H1 (cell line): ENCODE measurements at regions not wholly inside any gene's neighbourhood (a gene's known extent, or its start where the extent isn't known, plus 50 kb on each side); places are given as distances from the start of the nearest gene placed in this dataset.

Experiments
- EZH2 ChIP-seq: fragments of 200-600 bp; sonication (generic); IDR thresholded peaks from 2 replicates; pipeline ENCODE4 v1.7.1; 2012; ENCODE audit warnings: low read depth, mild to moderate bottlenecking, moderate library complexity, low read length, inconsistent platforms; ENCODE audit not compliant: severe bottlenecking
- KDM4A ChIP-seq: IDR thresholded peaks from one replicate; pipeline ENCODE4 v1.7.1; 2012; ENCODE audit warnings: low read depth, mild to moderate bottlenecking, moderate library complexity, low read length, inconsistent platforms; ENCODE audit not compliant: severe bottlenecking
- NRF1 ChIP-seq: IDR thresholded peaks from 2 replicates; pipeline ENCODE4 v1.6.1; 2011; ENCODE audit warnings: mild to moderate bottlenecking, low read depth, low read length, improper control_type of control experiment
- RXRA ChIP-seq: IDR thresholded peaks from 2 replicates; pipeline ENCODE4 v1.6.1; 2011; ENCODE audit warnings: low read depth, mild to moderate bottlenecking, low read length, moderate library complexity; ENCODE audit not compliant: insufficient read depth

GRCh38 chr2:139237023-139237422 is 456.8 kb upstream of the NXPH2 start (continued):
- no peak for TF ChIP-seq NRF1
- TF ChIP-seq EZH2, result no peak
- TF ChIP-seq RXRA, result no peak
- TF ChIP-seq KDM4A, result no peak
